Gastrocnemius medialis (tissue), 4 donors: ENCODE measurements at regions not wholly inside any gene's neighbourhood (a gene's known extent, or its start where the extent isn't known, plus 50 kb on each side); places are given as distances from the start of the nearest gene placed in this dataset.
"Not testable (repeated sequence)": the region's sequence is repeated elsewhere in the genome, so short reads cannot be mapped to it uniquely, and the experiment has no call there.

ENCODE experiments used
- ATAC-seq, 2 donors: fragments of 150-250 bp; one replicate each; pipeline ENCODE4 v1.9.1; 2016
- DNase-seq, 2 donors: peaks; one replicate each; pipeline ENCODE4 v3.0.0-alpha.2; 2019
- H3K27ac ChIP-seq, 4 donors: fragments of 200-600 bp; sonication (generic); 1 replicate in 1 of 4; 2 replicates in 3 of 4; pipeline ENCODE4 v1.5.1; 2016 to 2018; ENCODE audit warnings: mild to moderate bottlenecking in 2 of 4, moderate library complexity in 1 of 4
- H3K27me3 ChIP-seq, 3 donors: fragments of 200-600 bp; sonication (generic) in 2 of 3; 1 replicate in 1 of 3; 2 replicates in 2 of 3; pipeline versions ENCODE4 v1.5.1 to v1.6.0; 2016 to 2019; ENCODE audit warnings: mild to moderate bottlenecking in 1 of 3, moderate library complexity in 1 of 3
- H3K36me3 ChIP-seq, 2 donors: fragments of 200-600 bp; sonication (generic) in 1 of 2; one replicate each; pipeline ENCODE4 v1.5.1; 2017 to 2018
- H3K4me1 ChIP-seq, 2 donors: fragments of 200-600 bp; sonication (generic) in 1 of 2; one replicate each; pipeline ENCODE4 v1.5.1; 2016 to 2017; ENCODE audit warnings: mild to moderate bottlenecking in 2 of 2
- H3K4me3 ChIP-seq, 4 donors: fragments of 200-600 bp; sonication (generic) in 3 of 4; 1 replicate in 1 of 4; 2 replicates in 3 of 4; pipeline ENCODE4 v1.5.1; 2016 to 2019; ENCODE audit warnings: mild to moderate bottlenecking in 2 of 4
- H3K9me3 ChIP-seq, 3 donors: fragments of 200-600 bp; sonication (generic) in 2 of 3; 1 replicate in 1 of 3; 2 replicates in 2 of 3; pipeline ENCODE4 v1.5.1; 2016 to 2019
- POLR2A ChIP-seq, 2 donors: fragments of 450-650 bp; IDR thresholded peaks; one replicate each; pipeline ENCODE4 v1.6.1; 2017; ENCODE audit warnings: antibody characterized with exemption in 2 of 2, mild to moderate bottlenecking in 2 of 2, moderate library complexity in 2 of 2
- in situ Hi-C, 4 donors: fragments of 200-750 bp; cut with MboI; loops; one replicate each; pipeline versions ENCODE4 v1.15.0 to v1.8.0; 2017; ENCODE audit warnings: low sequenced_read_pairs in 4 of 4
- intact Hi-C: fragments of 100-400 bp; cut with DNase I; formaldehyde crosslinking; loops from one replicate; pipeline ENCODE4 v1.15.1; 2023; ENCODE audit warnings: low total_unique reads
- TF ChIP-seq, protein P1 (sequence below), 5 experiments: fragments of 450-650 bp in 3 of 5; fragments of 200-600 bp in 2 of 5; sonication (generic) in 2 of 5; IDR thresholded peaks in 4 of 5; conservative IDR thresholded peaks in 1 of 5; 1 replicate in 4 of 5; 2 replicates in 1 of 5; pipeline ENCODE4 v1.5.1; 2016 to 2019; ENCODE audit warnings: antibody characterized with exemption in 5 of 5, mild to moderate bottlenecking in 3 of 5, moderate library complexity in 3 of 5

- intact Hi-C loops, result loop anchor here (5.0 kb wide), 1 partner anchor 416 kb away; no protein-coding TSS in a partner anchor
- Histone ChIP-seq H3K4me3 (no peak overlapping the region), H3K9me3 (no peaks in the 10 kb centered on the region), H3K36me3 (no peaks in the 10 kb centered on the region), H3K4me1 (peaks cover 25 to 33% of the 10 kb centered on the region in 2 donors), H3K27me3 (no peaks in the 10 kb centered on the region), H3K27ac (no peak overlapping the region)
- no peak for TF ChIP-seq POLR2A (IDR thresholded peaks at IDR 0.05)
- TF ChIP-seq, protein P1, sequence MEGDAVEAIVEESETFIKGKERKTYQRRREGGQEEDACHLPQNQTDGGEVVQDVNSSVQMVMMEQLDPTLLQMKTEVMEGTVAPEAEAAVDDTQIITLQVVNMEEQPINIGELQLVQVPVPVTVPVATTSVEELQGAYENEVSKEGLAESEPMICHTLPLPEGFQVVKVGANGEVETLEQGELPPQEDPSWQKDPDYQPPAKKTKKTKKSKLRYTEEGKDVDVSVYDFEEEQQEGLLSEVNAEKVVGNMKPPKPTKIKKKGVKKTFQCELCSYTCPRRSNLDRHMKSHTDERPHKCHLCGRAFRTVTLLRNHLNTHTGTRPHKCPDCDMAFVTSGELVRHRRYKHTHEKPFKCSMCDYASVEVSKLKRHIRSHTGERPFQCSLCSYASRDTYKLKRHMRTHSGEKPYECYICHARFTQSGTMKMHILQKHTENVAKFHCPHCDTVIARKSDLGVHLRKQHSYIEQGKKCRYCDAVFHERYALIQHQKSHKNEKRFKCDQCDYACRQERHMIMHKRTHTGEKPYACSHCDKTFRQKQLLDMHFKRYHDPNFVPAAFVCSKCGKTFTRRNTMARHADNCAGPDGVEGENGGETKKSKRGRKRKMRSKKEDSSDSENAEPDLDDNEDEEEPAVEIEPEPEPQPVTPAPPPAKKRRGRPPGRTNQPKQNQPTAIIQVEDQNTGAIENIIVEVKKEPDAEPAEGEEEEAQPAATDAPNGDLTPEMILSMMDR (IDR thresholded peaks at IDR 0.05 in 4 of 5, conservative IDR thresholded peaks at IDR 0.05 in 1 of 5), result no peak
- DNase-seq, result no peak
- no peak for ATAC-seq
- in situ Hi-C loops, result no loop called here
These were observed 70.4 kb upstream of the KY start for GRCh38 chr3:134721214-134721613.

DNA sequence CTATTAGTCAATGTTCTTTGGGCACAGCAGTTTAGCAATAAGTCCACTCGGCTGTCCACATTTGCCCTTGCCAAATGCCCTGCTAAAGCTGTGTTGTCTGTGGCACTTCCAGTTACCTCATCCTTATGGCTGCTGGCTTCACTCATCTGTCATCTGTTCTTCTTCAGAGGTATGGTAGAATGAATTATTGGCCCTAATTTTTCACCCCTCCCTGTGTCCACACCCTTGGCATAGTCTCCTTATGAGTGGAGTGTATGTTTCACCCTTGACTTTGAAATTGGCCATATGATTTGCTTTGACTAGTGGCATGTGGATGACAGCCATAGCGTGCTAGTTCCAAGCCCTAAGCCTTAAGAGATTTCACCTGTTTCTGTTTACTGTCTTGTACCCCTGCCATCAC, 72.1 kb upstream of the EPHB1 start:
- H3K36me3 ChIP-seq, result no peaks in the 10 kb centered on the region
- intact Hi-C loops, result loop anchor here (5.0 kb wide), 1 partner anchor 414 kb away; no protein-coding TSS in a partner anchor
- no peaks in the 10 kb centered on the region for H3K27me3 ChIP-seq
- in situ Hi-C loops, result no loop called here
- H3K4me3 ChIP-seq, result no peak overlapping the region
- H3K4me1 ChIP-seq, result peaks cover 38 to 51% of the 10 kb centered on the region in 2 donors
- ATAC-seq (peak; percentile 88 to 89), DNase-seq (peak; percentile 75 to 82)
- peak overlapping the region in 3 of 4 donors; percentile 20 to 74 (median 47) for H3K27ac ChIP-seq
- TF ChIP-seq, protein P1 (IDR thresholded peaks at IDR 0.05 in 4 of 5, conservative IDR thresholded peaks at IDR 0.05 in 1 of 5), result no peak
- TF ChIP-seq POLR2A (IDR thresholded peaks at IDR 0.05), result no peak
- H3K9me3 ChIP-seq, result no peaks in the 10 kb centered on the region

GRCh38 chr3:134729649-134730048, 65.4 kb upstream of the EPHB1 start:
- intact Hi-C loops, result no loop called here
- in situ Hi-C loops, result no loop called here
- no peak for TF ChIP-seq POLR2A (IDR thresholded peaks at IDR 0.05)
- TF ChIP-seq, protein P1 (IDR thresholded peaks at IDR 0.05 in 4 of 5, conservative IDR thresholded peaks at IDR 0.05 in 1 of 5), result no peak

GRCh38 chr3:134737516-134737915, 57.5 kb upstream of the EPHB1 start:
- H3K27me3 ChIP-seq, result no peaks in the 10 kb centered on the region
- TF ChIP-seq, protein P1 (IDR thresholded peaks at IDR 0.05 in 4 of 5, conservative IDR thresholded peaks at IDR 0.05 in 1 of 5), result no peak
- TF ChIP-seq POLR2A (IDR thresholded peaks at IDR 0.05), result no peak
- no peak overlapping the region for H3K27ac ChIP-seq
- in situ Hi-C loops, result no loop called here
- H3K4me3 ChIP-seq, result no peak overlapping the region
- no peak for ATAC-seq
- no peak for DNase-seq
- H3K36me3 ChIP-seq, result no peaks in the 10 kb centered on the region
- intact Hi-C loops, result no loop called here
- no peaks in the 10 kb centered on the region for H3K9me3 ChIP-seq
- H3K4me1 ChIP-seq, result no peaks in the 10 kb centered on the region

More at GRCh38 chr3:134729649-134730048, 65.4 kb upstream of the EPHB1 start:
- DNase-seq (no peak), ATAC-seq (no peak)
- Histone ChIP-seq H3K4me1 (peaks cover 26 to 36% of the 10 kb centered on the region in 2 donors), H3K27me3 (no peaks in the 10 kb centered on the region), H3K9me3 (no peaks in the 10 kb centered on the region), H3K36me3 (no peaks in the 10 kb centered on the region), H3K27ac (no peak overlapping the region), H3K4me3 (no peak overlapping the region)

DNA sequence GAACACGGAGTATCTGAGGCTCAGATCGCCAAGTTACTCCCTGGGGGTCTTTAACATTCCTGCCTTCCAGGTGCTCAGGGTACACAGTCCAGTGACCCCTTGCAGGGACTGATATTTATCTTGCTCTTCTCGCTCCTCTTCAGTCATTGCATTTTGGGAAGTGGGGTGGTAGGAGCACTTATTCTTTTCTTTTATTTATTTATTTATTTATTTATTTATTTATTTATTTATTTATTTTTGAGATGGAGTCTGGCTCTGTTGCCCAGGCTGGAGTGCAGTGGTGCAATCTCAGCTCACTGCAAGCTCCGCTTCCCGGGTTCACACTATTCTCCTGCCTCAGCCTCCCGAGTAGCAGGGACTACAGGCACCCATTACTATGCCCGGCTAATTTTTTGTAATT, 55.0 kb upstream of the EPHB1 start:
- H3K27ac ChIP-seq, H3K27me3 ChIP-seq, H3K36me3 ChIP-seq, H3K4me3 ChIP-seq, H3K4me1 ChIP-seq, DNase-seq, ATAC-seq, H3K9me3 ChIP-seq, intact Hi-C loops: not testable (repeated sequence)
- in situ Hi-C loops, result loop anchor here in 1 of 4 donors (10.0 kb wide), 1 partner anchor 105 kb away; no protein-coding TSS in a partner anchor
